Fibroblast of lung (primary cell): ENCODE measurements at regions not wholly inside any gene's neighbourhood (a gene's known extent, or its start where the extent isn't known, plus 50 kb on each side); places are given as distances from the start of the nearest gene placed in this dataset.
A peak's percentile ranks its signal among the peaks of the same experiment; 100 is the strongest.

Source experiments
- DNase-seq, 2 donors: peaks; one replicate each; pipeline versions ENCODE4 v3.0.0 to v3.0.0-alpha.2; 2010; ENCODE audit warnings: low read depth in 2 of 2
- H2AFZ ChIP-seq: 2 replicates; pipeline ENCODE4 v1.5.1; 2012; ENCODE audit warnings: low read length, control low read depth, inconsistent platforms
- H3K27ac ChIP-seq: 2 replicates; pipeline ENCODE4 v1.5.1; 2011; ENCODE audit warnings: low read length, control low read depth; ENCODE audit not compliant: insufficient read depth
- H3K27me3 ChIP-seq: 2 replicates; pipeline ENCODE4 v1.5.1; 2011; ENCODE audit warnings: mild to moderate bottlenecking, low read length; ENCODE audit not compliant: control insufficient read depth, insufficient read depth
- H3K36me3 ChIP-seq: 2 replicates; pipeline ENCODE4 v1.5.1; 2011; ENCODE audit warnings: low read length; ENCODE audit not compliant: control insufficient read depth, insufficient read depth
- H3K4me1 ChIP-seq: 2 replicates; pipeline ENCODE4 v1.5.1; 2011; ENCODE audit warnings: low read length; ENCODE audit not compliant: control insufficient read depth, insufficient read depth; ENCODE audit errors: extremely low read depth
- H3K4me2 ChIP-seq: 2 replicates; pipeline ENCODE4 v1.5.1; 2011; ENCODE audit warnings: low read length, control low read depth; ENCODE audit not compliant: insufficient read depth; ENCODE audit errors: extremely low read depth
- H3K4me3 ChIP-seq, 4 experiments: fragments of 200-600 bp in 1 of 4; sonication (generic) in 1 of 4; replicated peaks in 1 of 4; 2 replicates each; pipeline ENCODE4 v1.5.1; 2011 to 2016; ENCODE audit warnings: low read length in 4 of 4, low read depth in 3 of 4, mild to moderate bottlenecking in 3 of 4, control low read depth in 2 of 4, inconsistent platforms in 1 of 4, mixed read lengths in 1 of 4; ENCODE audit not compliant: insufficient read depth in 1 of 4; ENCODE audit errors: control extremely low read depth in 1 of 4
- H3K79me2 ChIP-seq: 2 replicates; pipeline ENCODE4 v1.5.1; 2012; ENCODE audit warnings: mild to moderate bottlenecking, low read length, inconsistent platforms; ENCODE audit not compliant: control insufficient read depth, insufficient read depth
- H3K9ac ChIP-seq: 2 replicates; pipeline ENCODE4 v1.5.1; 2011; ENCODE audit warnings: mild to moderate bottlenecking, low read length, control low read depth; ENCODE audit not compliant: insufficient read depth
- H3K9me3 ChIP-seq: 2 replicates; pipeline ENCODE4 v1.5.1; 2012; ENCODE audit warnings: low read depth, low read length; ENCODE audit not compliant: control insufficient read depth, insufficient read depth
- H4K20me1 ChIP-seq: 2 replicates; pipeline ENCODE4 v1.5.1; 2011; ENCODE audit warnings: low read length; ENCODE audit not compliant: control insufficient read depth, insufficient read depth; ENCODE audit errors: extremely low read depth
- CTCF ChIP-seq, 2 donors: IDR thresholded peaks in 1 of 2; conservative IDR thresholded peaks in 1 of 2; 1 replicate in 1 of 2; 2 replicates in 1 of 2; pipeline ENCODE4 v1.5.1; 2011 to 2012; ENCODE audit warnings: low read length in 2 of 2, control low read depth in 1 of 2, inconsistent platforms in 1 of 2, low read depth in 1 of 2, mild to moderate bottlenecking in 1 of 2
- EZH2 ChIP-seq: IDR thresholded peaks from 2 replicates; pipeline ENCODE4 v1.5.1; 2012; ENCODE audit warnings: low read length, control low read depth, mild to moderate bottlenecking; ENCODE audit errors: missing control alignments

- Histone ChIP-seq H3K79me2 (no peaks in the 10 kb centered on the region), H3K27ac (no peak overlapping the region), H3K9ac (no peak overlapping the region), H2AFZ (no peak overlapping the region), H4K20me1 (no peaks in the 10 kb centered on the region), H3K4me2 (no peak overlapping the region), H3K4me3 (no peak overlapping the region), H3K4me1 (no peaks in the 10 kb centered on the region), H3K36me3 (no peaks in the 10 kb centered on the region), H3K9me3 (no peaks in the 10 kb centered on the region), H3K27me3 (no peaks in the 10 kb centered on the region)
- peak in 1 of 2 donors; percentile 25 for DNase-seq
- TF ChIP-seq CTCF (conservative IDR thresholded peaks at IDR 0.05 in 1 of 2, IDR thresholded peaks at IDR 0.05 in 1 of 2; ENCODE audit: low read depth in 1 of 2, low read length in 2 of 2) (no peak), EZH2 (no peak)
Observed at GRCh38 chr9:90114641-90115425, 510.0 kb downstream of the GADD45G start.

DNA sequence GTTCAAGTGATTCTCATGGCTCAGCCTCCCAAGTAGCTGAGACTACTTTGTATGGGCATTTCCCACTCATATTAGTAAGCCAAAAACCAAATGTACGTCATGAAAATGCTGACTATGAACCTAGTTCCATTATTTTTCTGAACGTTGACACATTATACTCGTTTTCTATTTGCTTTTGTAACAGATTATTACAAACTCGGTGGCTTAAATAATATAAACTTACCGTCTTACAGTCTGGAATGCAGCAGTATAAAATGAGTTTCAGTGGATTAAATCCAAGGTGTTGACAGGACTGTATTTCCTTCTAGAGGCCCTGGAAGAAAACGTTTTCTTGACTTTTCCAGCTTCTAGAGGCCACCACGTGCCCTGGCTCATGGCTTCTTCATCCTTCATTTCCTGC lies 517.0 kb downstream of the GADD45G start:
- no peak for TF ChIP-seq CTCF (conservative IDR thresholded peaks at IDR 0.05 in 1 of 2, IDR thresholded peaks at IDR 0.05 in 1 of 2; ENCODE audit: low read depth in 1 of 2, low read length in 2 of 2)
- no peak for TF ChIP-seq EZH2
- no peak overlapping the region for H2AFZ ChIP-seq
- no peaks in the 10 kb centered on the region for H3K4me1 ChIP-seq
- no peak overlapping the region for H3K27ac ChIP-seq
- no peak overlapping the region for H3K9ac ChIP-seq
- no peaks in the 10 kb centered on the region for H4K20me1 ChIP-seq
- H3K9me3 ChIP-seq, result no peaks in the 10 kb centered on the region
- H3K4me2 ChIP-seq, result no peak overlapping the region
- H3K4me3 ChIP-seq, result no peak overlapping the region
- H3K79me2 ChIP-seq, result no peaks in the 10 kb centered on the region
- H3K27me3 ChIP-seq, result no peaks in the 10 kb centered on the region
- peak in 1 of 2 donors; percentile 42 for DNase-seq
- H3K36me3 ChIP-seq, result no peaks in the 10 kb centered on the region

DNA sequence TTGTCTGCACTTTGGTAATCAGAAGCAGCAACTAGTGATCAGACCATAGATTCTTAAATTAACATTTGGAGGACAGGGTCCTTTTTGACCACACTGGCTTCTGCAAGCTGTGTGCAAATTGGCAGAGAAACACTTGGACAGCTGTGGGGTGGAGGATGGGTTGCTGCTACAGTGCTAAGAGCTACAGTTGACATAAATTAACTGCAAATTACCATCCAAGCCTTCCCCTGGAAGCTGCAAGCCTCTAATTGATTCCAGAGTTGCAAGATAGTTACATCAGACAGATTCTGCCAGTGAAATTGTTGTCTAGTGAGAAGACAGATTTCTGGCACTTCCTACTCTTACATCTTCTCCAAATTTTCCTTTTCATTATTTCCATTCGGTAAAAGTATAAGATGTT lies 517.7 kb downstream of the DIRAS2 start:
- no peak for TF ChIP-seq EZH2
- TF ChIP-seq CTCF (conservative IDR thresholded peaks at IDR 0.05 in 1 of 2, IDR thresholded peaks at IDR 0.05 in 1 of 2; ENCODE audit: low read depth in 1 of 2, low read length in 2 of 2), result no peak
- Histone ChIP-seq H2AFZ (no peak overlapping the region), H3K27ac (no peak overlapping the region), H3K27me3 (no peaks in the 10 kb centered on the region), H3K4me1 (no peaks in the 10 kb centered on the region), H3K36me3 (no peaks in the 10 kb centered on the region), H3K79me2 (no peaks in the 10 kb centered on the region), H3K4me3 (no peak overlapping the region), H3K9ac (no peak overlapping the region), H3K9me3 (no peaks in the 10 kb centered on the region), H3K4me2 (no peak overlapping the region), H4K20me1 (no peaks in the 10 kb centered on the region)
- peak in 1 of 2 donors; percentile 65 for DNase-seq
